Sigmoid colon (tissue), 4 donors: ENCODE measurements at regions not wholly inside any gene's neighbourhood (a gene's known extent, or its start where the extent isn't known, plus 50 kb on each side); places are given as distances from the start of the nearest gene placed in this dataset.

ENCODE experiments used
- CTCF ChIP-seq, 4 experiments: fragments of 450-650 bp in 3 of 4; fragments of 200-600 bp in 1 of 4; IDR thresholded peaks; one replicate each; pipeline ENCODE4 v1.5.1; 2016 to 2019; ENCODE audit warnings: antibody characterized with exemption in 4 of 4, mild to moderate bottlenecking in 3 of 4, moderate library complexity in 2 of 4
- EP300 ChIP-seq, 4 donors: sonication (generic); formaldehyde crosslinking; IDR thresholded peaks; one replicate each; pipeline ENCODE4 v1.6.1; 2017; ENCODE audit warnings: antibody characterized with exemption in 4 of 4
- POLR2A ChIP-seq, 2 donors: fragments of 450-650 bp; IDR thresholded peaks; one replicate each; pipeline ENCODE4 v1.6.1; 2016; ENCODE audit warnings: antibody characterized with exemption in 2 of 2, mild to moderate bottlenecking in 2 of 2, moderate library complexity in 2 of 2
- POLR2AphosphoS5 ChIP-seq, 4 donors: sonication (generic); formaldehyde crosslinking; IDR thresholded peaks; one replicate each; pipeline ENCODE4 v1.6.1; 2017; ENCODE audit warnings: antibody characterized with exemption in 4 of 4

DNA sequence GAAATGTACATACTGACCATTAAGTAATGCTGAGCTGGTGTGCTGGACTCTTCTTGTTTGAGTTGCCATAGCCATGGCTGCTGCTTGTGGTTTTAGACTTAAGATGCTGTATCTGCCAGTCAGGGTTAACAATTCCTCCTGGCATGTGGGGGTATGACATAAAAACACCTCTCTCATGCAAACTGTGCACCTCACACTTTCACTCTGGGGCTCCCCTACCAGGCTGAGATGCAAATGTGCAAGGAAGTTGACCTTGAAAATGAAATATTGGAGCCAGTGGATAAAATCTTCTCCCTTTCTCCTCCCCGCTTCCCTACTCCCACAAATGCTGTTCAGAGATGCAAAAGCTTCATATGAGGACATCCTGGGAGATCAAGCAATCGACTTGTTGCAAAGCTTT lies 198.8 kb downstream of the FCRL5 start:
- TF ChIP-seq CTCF (IDR thresholded peaks at IDR 0.05): no peak
- TF ChIP-seq POLR2AphosphoS5 (IDR thresholded peaks at IDR 0.05): no peak
- no peak for TF ChIP-seq POLR2A (IDR thresholded peaks at IDR 0.05)
- no peak for TF ChIP-seq EP300 (IDR thresholded peaks at IDR 0.05)
